HL-60 (cell line): ENCODE measurements at regions not wholly inside any gene's neighbourhood (a gene's known extent, or its start where the extent isn't known, plus 50 kb on each side); places are given as distances from the start of the nearest gene placed in this dataset.

Source experiments
- GABPA ChIP-seq: IDR thresholded peaks from 2 replicates; pipeline ENCODE4 v1.6.1; 2012; ENCODE audit warnings: low read depth
- POLR2AphosphoS5 ChIP-seq: IDR thresholded peaks from 2 replicates; pipeline ENCODE4 v1.6.1; 2012; ENCODE audit warnings: low read depth
- TF ChIP-seq, protein P1 (sequence below): IDR thresholded peaks from one replicate; pipeline ENCODE4 v1.5.1; 2011; ENCODE audit warnings: low read length, control low read depth, inconsistent platforms; ENCODE audit not compliant: insufficient read depth

DNA sequence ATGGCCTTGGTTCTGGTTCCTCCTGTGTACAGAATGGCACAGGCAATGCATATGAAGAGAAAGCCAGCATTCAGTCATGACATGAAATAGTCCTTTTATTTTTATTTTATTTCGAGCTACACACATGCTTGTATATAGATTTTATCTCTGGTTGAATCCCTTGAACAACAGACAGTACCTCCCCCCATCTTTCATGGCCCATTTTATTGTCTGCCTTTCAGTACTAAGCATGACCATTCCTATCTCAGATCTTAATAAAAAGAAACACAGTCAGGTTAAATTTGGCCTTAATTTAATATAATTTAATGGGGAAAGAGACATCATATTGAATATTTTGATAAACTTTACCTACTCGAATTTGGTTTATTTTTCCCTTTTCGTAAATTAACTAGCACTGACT lies 76.4 kb upstream of the VANGL1 start:
- TF ChIP-seq, protein P1, sequence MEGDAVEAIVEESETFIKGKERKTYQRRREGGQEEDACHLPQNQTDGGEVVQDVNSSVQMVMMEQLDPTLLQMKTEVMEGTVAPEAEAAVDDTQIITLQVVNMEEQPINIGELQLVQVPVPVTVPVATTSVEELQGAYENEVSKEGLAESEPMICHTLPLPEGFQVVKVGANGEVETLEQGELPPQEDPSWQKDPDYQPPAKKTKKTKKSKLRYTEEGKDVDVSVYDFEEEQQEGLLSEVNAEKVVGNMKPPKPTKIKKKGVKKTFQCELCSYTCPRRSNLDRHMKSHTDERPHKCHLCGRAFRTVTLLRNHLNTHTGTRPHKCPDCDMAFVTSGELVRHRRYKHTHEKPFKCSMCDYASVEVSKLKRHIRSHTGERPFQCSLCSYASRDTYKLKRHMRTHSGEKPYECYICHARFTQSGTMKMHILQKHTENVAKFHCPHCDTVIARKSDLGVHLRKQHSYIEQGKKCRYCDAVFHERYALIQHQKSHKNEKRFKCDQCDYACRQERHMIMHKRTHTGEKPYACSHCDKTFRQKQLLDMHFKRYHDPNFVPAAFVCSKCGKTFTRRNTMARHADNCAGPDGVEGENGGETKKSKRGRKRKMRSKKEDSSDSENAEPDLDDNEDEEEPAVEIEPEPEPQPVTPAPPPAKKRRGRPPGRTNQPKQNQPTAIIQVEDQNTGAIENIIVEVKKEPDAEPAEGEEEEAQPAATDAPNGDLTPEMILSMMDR: no peak
- no peak for TF ChIP-seq GABPA
- TF ChIP-seq POLR2AphosphoS5: no peak
